GM12891 (cell line): ENCODE measurements at regions not wholly inside any gene's neighbourhood (a gene's known extent, or its start where the extent isn't known, plus 50 kb on each side); places are given as distances from the start of the nearest gene placed in this dataset.
A peak's percentile ranks its signal among the peaks of the same experiment; 100 is the strongest.
"Not testable (repeated sequence)": the region's sequence is repeated elsewhere in the genome, so short reads cannot be mapped to it uniquely, and the experiment has no call there.

Experiments used
- DNase-seq: peaks from one replicate; pipeline ENCODE4 v3.0.0; 2011; ENCODE audit warnings: low spot score; ENCODE audit not compliant: insufficient read length
- FAIRE-seq: peaks from 2 replicates; lab custom pipeline; 2011; peaks lifted over from hg19 to GRCh38; lab: Jason Lieb, UNC
- PAX5 ChIP-seq: IDR thresholded peaks from 2 replicates; pipeline ENCODE4 v1.6.1; 2011; ENCODE audit warnings: low read length, moderate library complexity, mild to moderate bottlenecking; ENCODE audit not compliant: insufficient read depth, severe bottlenecking
- POLR2A ChIP-seq: IDR thresholded peaks from 2 replicates; pipeline ENCODE4 v1.6.1; 2011; ENCODE audit warnings: low read depth, low read length, control low read depth
- POLR2AphosphoS5 ChIP-seq: IDR thresholded peaks from 2 replicates; pipeline ENCODE4 v1.6.1; 2011; ENCODE audit warnings: low read depth, low read length, control low read depth
- POU2F2 ChIP-seq: IDR thresholded peaks from 2 replicates; pipeline ENCODE4 v1.6.1; 2011; ENCODE audit warnings: low read depth, mild to moderate bottlenecking, control low read depth, low read length, moderate library complexity
- SPI1 ChIP-seq: IDR thresholded peaks from 2 replicates; pipeline ENCODE4 v1.6.1; 2011; ENCODE audit warnings: low read depth, low read length, control low read depth
- TAF1 ChIP-seq: IDR thresholded peaks from 2 replicates; pipeline ENCODE4 v1.6.1; 2011; ENCODE audit warnings: low read depth, low read length, control low read depth

DNA sequence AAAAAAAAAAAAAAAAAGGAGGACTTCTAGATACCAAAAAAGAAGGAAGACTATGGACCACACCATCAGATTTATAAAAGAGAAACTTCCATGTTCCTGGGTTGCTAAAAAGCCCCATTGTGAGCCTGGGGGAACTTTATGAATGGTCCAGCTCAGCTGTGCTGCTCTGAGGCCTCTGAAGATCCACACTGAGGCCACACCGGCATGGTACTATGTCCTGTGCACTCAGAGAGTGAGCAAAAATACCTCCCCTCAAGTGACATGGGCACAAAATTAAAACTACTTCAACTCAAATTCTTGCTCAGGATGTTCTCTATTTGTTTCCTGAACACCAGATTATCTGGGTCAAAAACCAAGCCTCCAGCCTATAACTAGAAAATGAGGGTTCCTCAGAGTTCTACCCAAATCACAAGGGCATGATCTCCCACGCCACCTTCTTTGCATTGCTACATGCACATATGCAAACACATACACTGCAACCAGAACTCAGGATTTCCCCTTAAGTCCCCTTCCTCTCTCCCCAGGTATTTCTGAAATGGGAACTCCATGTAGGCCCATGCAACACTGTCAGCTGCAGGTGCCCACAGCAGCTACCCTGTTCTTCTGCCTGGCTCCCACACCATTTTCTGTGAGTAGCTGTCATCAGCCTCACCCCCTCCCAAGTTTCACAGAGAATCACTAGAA lies 94.4 kb downstream of the SH3GLB1 start:
- TF ChIP-seq POU2F2 (peak; percentile 85; the same call in 1 of the 2 replicates), POLR2A (no peak), SPI1 (peak; percentile 16; the same call in 1 of the 2 replicates), PAX5 (no peak)
- peak; percentile 41 for FAIRE-seq
- no peak for DNase-seq

DNA sequence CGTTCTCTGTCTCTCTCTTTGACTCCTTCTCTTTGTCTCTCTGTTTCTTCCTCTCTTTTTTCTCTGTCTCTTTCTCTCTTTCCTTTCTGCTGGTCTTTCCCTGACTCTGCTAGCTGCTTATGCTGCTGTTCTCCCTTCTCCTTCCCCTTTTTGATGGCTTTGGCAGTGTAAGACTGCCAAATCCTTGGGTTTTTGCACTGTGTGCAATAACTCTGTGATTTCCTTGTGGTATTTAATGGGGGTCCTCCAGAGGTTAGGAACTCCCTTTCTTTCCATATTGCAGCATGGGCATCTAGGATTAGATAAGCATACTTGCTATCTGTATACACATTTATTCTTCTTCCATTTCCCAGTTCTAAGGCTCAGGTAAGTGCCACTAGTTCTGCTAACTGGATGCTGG lies 99.3 kb downstream of the SH3GLB1 start:
- DNase-seq, FAIRE-seq: not testable (repeated sequence)

DNA sequence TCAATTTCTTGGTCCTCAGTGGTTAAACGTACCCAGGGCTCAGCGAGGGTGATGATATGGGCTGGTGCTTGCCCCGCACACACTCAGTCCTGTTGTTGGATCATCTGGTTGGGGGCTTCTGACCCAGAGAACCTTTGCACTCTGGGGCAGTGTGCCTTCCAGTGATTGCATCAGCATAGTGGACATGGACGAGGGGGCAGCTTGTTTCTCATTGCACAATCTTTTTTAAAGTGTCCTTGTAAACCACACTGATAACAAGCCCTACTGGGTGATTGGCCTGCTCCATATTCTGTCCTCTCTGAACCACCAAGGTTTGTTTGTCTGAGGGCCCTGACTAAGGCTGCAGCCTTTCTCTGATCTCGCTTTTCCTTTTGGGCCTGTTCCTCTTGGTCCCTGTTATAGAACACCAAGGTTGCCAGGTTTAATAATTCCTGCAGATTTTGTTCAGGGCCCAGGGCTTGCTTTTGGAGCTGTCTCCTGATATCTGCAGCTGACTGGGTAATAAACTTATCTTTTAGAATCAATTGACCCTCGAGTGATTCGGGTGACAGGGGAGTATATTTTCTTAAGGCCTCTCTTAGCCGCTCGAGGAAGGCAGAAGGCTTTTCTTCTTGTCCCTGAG lies 101.6 kb downstream of the SH3GLB1 start:
- DNase-seq, FAIRE-seq: not testable (repeated sequence)

DNA sequence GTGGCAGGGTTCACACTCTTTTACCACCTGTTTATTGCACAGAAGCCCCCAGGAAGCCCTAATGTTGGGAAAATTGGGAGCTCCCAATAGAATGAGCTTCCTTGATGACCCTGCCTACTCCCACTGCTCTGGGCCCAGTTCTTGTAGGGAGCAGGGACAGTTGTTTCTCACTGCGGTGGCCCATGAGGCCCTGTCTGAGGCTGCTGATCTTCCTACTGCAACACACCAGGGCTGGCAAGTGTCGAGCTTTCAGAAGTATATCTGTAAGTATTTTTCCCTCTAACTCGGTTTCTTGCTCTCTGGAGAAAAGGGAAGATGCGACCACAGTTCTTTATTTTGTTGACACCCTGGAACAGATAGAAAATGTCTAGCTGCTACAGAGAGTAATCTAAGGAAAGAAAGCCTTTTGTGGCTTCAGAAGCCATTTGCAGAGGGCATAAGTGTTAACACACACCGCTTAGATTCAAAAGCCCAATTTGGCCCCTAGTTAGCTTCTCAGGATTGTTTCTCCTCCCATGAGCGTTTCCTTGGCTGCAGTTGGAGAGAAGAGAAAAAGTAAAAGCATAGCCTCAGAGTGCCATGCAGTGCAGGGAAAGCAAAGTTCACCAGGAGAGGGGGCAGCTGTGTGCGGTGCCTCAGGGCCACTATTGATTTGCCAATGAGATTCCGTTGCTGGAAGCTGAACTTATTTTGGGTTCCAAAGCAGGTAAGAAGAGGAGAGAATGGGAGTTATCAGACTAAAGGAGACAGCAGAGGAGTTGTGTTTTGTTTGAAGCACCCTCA lies 102.6 kb downstream of the SELENOF start:
- FAIRE-seq (no peak), DNase-seq (no peak)
- TF ChIP-seq POU2F2 (no peak), PAX5 (no peak), POLR2A (no peak), POLR2AphosphoS5 (no peak), SPI1 (no peak), TAF1 (no peak)

DNA sequence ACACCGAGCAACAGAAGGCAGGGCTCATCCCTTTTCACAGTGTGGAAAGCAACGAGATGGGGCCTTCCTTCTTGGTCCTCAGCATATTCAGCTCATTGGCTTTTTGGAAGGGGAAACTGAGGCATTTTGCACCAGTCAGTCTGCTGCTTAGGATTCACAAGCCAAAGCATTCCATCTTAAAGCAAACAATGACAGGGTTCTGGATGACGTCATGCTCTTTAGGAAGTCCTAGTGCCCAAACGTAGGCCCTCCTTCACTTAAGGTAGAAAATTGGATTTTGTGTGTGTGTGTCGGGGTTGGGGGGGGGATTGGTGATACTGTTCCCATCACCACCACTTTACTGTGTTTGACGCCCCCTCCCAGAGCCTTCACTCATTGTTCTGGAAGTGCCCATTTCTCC lies 101.6 kb downstream of the SELENOF start:
- TF ChIP-seq TAF1 (no peak), POU2F2 (no peak), SPI1 (no peak), POLR2AphosphoS5 (no peak), POLR2A (no peak), PAX5 (no peak)
- no peak for FAIRE-seq
- no peak for DNase-seq
